Adrenal gland (tissue), 9 donors: ENCODE measurements at regions not wholly inside any gene's neighbourhood (a gene's known extent, or its start where the extent isn't known, plus 50 kb on each side); places are given as distances from the start of the nearest gene placed in this dataset.

Experiments
- DNase-seq, 7 donors: peaks; one replicate each; pipeline ENCODE4 v3.0.0-alpha.2; 2019 to 2020
- H3K27ac ChIP-seq, 5 donors: fragments of 200-600 bp; sonication (generic) in 4 of 5; 1 replicate in 3 of 5; 2 replicates in 2 of 5; pipeline versions ENCODE4 v1.5.1 to v1.8.0; 2016 to 2020; ENCODE audit warnings: mild to moderate bottlenecking in 1 of 5
- H3K27me3 ChIP-seq: fragments of 200-600 bp; 2 replicates; pipeline ENCODE4 v1.8.0; 2021
- H3K36me3 ChIP-seq, 2 donors: fragments of 200-600 bp; replicated peaks in 1 of 2; 1 replicate in 1 of 2; 2 replicates in 1 of 2; pipeline versions ENCODE4 v1.5.1 to v1.8.0; 2018 to 2022
- H3K4me1 ChIP-seq, 2 donors: fragments of 200-600 bp; replicated peaks in 1 of 2; 1 replicate in 1 of 2; 2 replicates in 1 of 2; pipeline versions ENCODE4 v1.5.1 to v1.8.0; 2018 to 2021
- H3K4me3 ChIP-seq, 4 donors: fragments of 200-600 bp; sonication (generic) in 3 of 4; one replicate each; pipeline ENCODE4 v1.5.1; 2016 to 2018
- H3K9me3 ChIP-seq, 3 donors: fragments of 200-600 bp; sonication (generic) in 1 of 3; replicated peaks in 1 of 3; 1 replicate in 2 of 3; 2 replicates in 1 of 3; pipeline versions ENCODE4 v1.5.1 to v1.8.0; 2016 to 2021
- CTCF ChIP-seq, 6 experiments: fragments of 450-650 bp in 4 of 6; fragments of 200-600 bp in 2 of 6; sonication (generic) in 1 of 6; IDR thresholded peaks; 1 replicate in 5 of 6; 2 replicates in 1 of 6; pipeline versions ENCODE4 v1.5.1 to v1.8.0; 2016 to 2021; ENCODE audit warnings: antibody characterized with exemption in 6 of 6, mild to moderate bottlenecking in 2 of 6, moderate library complexity in 1 of 6
- POLR2A ChIP-seq, 2 donors: fragments of 450-650 bp; IDR thresholded peaks; one replicate each; pipeline ENCODE4 v1.6.1; 2017; ENCODE audit warnings: antibody characterized with exemption in 2 of 2, mild to moderate bottlenecking in 2 of 2, moderate library complexity in 1 of 2
- WGBS, 4 donors: extraction: QIAGEN DNeasy Blood & Tissue Kit in 2 of 4; methylation state at CpG; one replicate each; pipeline versions ENCODE4 v1.1.5 to v1.1.7; 2013 to 2017; 5-methylcytosine and 5-hydroxymethylcytosine counted together
- intact Hi-C, 2 donors: fragments of 100-400 bp; cut with DNase I; formaldehyde crosslinking; loops; one replicate each; pipeline versions ENCODE4 v1.14.1 to v1.15.0; 2022 to 2023
- donor health status: healthy with polysubstance abuse.
- donor health status: Bipolar disorder and iron deficiency.
- donor health status: DM: yes; HTN: yes; CAD: no.
- donor health status: DM: no; HTN: no; CAD: no.
- donor health status: DM: no; HTN: no; CAD: no.

DNA sequence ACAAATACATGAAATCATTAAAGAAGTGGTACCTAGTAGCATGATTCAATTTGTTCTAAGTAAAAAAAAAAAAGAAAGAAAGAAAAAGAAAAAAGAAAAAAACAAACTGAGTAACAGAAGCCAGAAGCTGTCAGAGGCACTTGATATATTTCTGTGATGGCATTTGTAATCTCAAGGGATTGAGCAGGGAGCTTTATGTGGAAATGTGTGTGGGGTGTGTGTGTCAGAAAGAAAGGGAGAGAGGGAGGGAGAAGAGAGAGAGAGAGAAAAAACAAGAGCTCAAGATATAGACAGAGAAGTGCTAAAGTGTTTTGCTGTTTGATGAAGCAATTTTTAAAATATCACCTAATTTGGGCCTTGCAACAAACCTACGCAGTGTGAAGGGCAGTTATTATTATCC, 357.6 kb upstream of the PCDH15 start:
- Histone ChIP-seq H3K27me3 (no peaks in the 10 kb centered on the region), H3K4me1 (no peaks in the 10 kb centered on the region), H3K9me3 (no peaks in the 10 kb centered on the region), H3K27ac (no peak overlapping the region), H3K36me3 (no peaks in the 10 kb centered on the region), H3K4me3 (no peak overlapping the region)
- WGBS, 4 donors = 0 to 40% (median 0%) methylated on average over 1 of the region's 1 CpG
- intact Hi-C loops = no loop called here
- peak in 3 of 7 donors; percentile 10 to 21 (median 18) for DNase-seq
- no peak for TF ChIP-seq POLR2A (IDR thresholded peaks at IDR 0.05)
- no peak for TF ChIP-seq CTCF (IDR thresholded peaks at IDR 0.05)

GRCh38 chr10:55146032-55146431, 345.0 kb upstream of the PCDH15 start:
- Histone ChIP-seq H3K4me3 (no peak overlapping the region), H3K4me1 (no peaks in the 10 kb centered on the region), H3K27ac (no peak overlapping the region), H3K27me3 (no peaks in the 10 kb centered on the region), H3K9me3 (no peaks in the 10 kb centered on the region), H3K36me3 (no peaks in the 10 kb centered on the region)
- intact Hi-C loops = no loop called here
- WGBS, 4 donors = 45 to 65% (median 46%) methylated on average over 5 of the region's 5 CpGs
- DNase-seq = no peak
- TF ChIP-seq CTCF (IDR thresholded peaks at IDR 0.05) (no peak), POLR2A (IDR thresholded peaks at IDR 0.05) (no peak)

DNA sequence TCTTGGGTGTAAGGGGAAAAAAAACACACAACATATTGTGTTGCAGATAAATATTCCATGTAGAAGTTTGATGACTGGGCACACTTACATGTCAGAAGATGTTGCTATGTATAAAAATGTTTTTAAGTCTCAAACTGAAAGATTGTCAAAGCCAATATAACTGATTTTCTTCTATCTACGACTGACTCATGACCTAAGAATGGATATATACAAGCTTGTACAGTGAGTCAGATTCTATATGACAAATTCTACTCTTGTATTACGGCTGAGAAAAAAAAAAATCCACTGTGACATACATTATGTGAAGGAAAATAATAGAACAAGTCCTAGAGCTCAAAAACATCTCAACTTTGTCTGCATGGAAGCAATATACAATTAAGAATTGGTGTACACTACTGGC, 343.0 kb upstream of the PCDH15 start:
- intact Hi-C loops = no loop called here
- Histone ChIP-seq H3K4me3 (no peak overlapping the region), H3K4me1 (no peaks in the 10 kb centered on the region), H3K27ac (no peak overlapping the region), H3K36me3 (no peaks in the 10 kb centered on the region), H3K9me3 (no peaks in the 10 kb centered on the region), H3K27me3 (no peaks in the 10 kb centered on the region)
- 89 to 94% (median 90%) methylated on average over 2 of the region's 2 CpGs for WGBS, 4 donors
- TF ChIP-seq POLR2A (IDR thresholded peaks at IDR 0.05) (no peak), CTCF (IDR thresholded peaks at IDR 0.05) (no peak)
- DNase-seq = no peak

DNA sequence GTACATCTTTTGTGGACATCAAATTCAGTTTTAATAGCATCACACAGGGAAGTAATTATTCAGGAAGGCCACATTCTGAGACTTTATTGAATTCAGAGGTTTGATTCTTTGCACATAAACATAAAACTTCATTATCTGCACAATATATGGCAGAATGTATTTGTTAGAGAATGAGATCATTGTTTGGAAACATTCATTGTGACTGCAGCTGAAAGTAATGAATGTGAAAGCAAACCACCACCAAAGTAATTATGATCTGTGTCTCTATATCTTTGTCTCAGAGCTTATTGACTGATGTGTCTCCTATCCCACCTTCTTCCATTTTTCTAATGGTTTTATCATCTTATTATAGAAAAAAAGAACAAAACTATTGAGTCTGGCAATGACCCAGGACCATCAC, 340.9 kb upstream of the PCDH15 start:
- no peaks in the 10 kb centered on the region for H3K27me3 ChIP-seq
- no peak overlapping the region for H3K27ac ChIP-seq
- no peaks in the 10 kb centered on the region for H3K36me3 ChIP-seq
- no peak overlapping the region for H3K4me3 ChIP-seq
- intact Hi-C loops = no loop called here
- H3K9me3 ChIP-seq = no peaks in the 10 kb centered on the region
- DNase-seq = no peak
- TF ChIP-seq POLR2A (IDR thresholded peaks at IDR 0.05) (no peak), CTCF (IDR thresholded peaks at IDR 0.05) (no peak)
- no peaks in the 10 kb centered on the region for H3K4me1 ChIP-seq
